ENCODE measurements at regions not wholly inside any gene's neighbourhood (a gene's known extent, or its start where the extent isn't known, plus 50 kb on each side); places are given as distances from the start of the nearest gene placed in this dataset.

DNA sequence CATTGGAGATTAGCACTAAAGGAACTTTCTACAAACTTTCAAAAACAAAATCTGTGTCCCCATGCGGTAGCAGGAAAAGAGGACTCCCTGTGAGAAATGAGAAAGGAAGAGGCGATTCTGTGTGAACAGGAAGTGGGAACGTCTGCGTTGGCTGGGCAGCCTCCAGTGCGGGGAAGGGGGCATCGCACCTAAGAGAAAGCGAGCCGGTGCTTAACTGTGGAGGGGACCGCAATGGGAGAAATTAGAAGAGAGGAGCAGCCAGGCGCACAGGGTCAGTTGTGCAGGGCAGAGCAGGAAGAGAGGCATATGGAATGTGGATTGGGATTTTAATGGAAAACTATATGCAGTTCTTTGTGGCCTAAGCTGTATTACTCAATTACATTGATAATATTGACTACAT lies 77.4 kb upstream of the DOCK9 start:
- FAIRE-seq (no peak), DNase-seq (ENCODE audit: insufficient read length, low spot score) (no peak)
- no peak for TF ChIP-seq CTCF (IDR thresholded peaks at IDR 0.05; ENCODE audit: insufficient read depth, missing control alignments)

DNA sequence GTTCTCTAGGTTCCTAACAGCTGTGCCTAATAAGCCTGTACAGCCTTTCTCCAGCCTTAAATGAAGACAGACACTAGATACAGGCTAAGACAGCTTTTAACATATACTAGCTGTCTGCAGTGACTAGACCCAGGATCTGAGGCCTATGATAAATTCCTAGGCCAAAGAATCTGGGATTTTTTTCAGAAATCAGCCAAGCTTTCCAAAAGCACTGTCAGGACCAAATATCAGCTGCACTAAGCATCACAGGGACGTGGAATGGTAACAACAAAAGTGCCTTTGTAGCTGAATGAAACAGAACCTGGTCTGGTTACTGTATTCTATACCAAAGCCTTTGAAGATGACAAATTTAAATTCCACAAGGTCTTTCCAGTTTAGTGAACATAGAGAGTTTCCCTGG lies 77.9 kb upstream of the DOCK9 start:
- no peak for TF ChIP-seq CTCF (IDR thresholded peaks at IDR 0.05; ENCODE audit: insufficient read depth, missing control alignments)

GRCh38 chr13:99056381-99057014 lies 78.6 kb upstream of the DOCK9 start:
- FAIRE-seq (no peak), DNase-seq (ENCODE audit: insufficient read length, low spot score) (no peak)
- TF ChIP-seq CTCF (IDR thresholded peaks at IDR 0.05; ENCODE audit: insufficient read depth, missing control alignments), result no peak

More for the DNA sequence above, 77.9 kb upstream of the DOCK9 start:
- FAIRE-seq, result no peak
- no peak for DNase-seq (ENCODE audit: insufficient read length, low spot score)

- TF ChIP-seq CTCF (IDR thresholded peaks at IDR 0.05; ENCODE audit: insufficient read depth, missing control alignments), result no peak
- DNase-seq (ENCODE audit: insufficient read length, low spot score), result no peak
- FAIRE-seq, result no peak
Observed at GRCh38 chr13:99057310-99057975, 79.6 kb upstream of the DOCK9 start.

DNA sequence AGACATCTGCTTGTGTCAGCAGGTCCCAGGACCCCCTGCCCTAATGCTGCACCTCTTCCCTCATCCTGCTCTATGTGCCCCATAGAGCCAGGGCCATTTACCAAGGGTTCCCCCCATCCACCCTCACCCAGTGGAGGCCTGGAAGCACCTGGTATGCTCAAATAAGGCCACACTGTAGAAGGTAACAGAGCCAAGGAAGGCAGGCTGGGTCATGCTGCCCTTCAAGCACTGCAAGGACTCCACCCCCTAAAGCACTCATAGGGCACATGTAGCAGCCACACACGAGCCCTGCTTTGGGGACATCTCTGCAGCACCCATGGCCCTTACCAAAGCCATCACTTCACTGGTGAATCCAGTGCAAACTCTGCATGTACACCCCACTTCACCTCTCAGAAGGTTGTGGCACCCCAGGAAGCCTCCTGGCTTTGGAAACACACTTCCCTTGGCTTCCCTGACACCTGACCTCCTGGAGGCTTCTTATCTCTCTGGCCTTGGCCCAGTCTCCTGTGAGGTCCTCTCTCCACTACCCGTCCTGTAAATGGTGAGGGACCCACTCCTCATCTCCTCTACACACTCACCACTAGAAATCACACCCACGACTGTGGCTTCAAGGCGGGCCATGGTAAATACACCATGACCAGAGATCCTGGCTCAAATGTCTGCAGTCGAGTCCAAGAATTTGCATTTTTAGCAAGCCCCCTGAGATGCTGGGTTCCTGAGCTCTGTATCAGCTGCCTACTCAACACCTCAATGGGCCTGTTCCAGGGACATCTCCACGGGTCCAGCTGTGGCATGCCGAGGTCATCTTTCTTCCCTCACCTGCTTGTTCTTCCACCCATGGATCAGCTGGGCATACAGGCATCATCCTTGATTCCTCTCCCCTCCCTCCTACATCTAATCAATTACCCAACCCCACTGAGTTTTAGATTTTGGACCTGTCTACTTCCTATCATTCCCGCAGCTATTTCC lies 80.9 kb upstream of the DOCK9 start:
- no peak for TF ChIP-seq CTCF (IDR thresholded peaks at IDR 0.05; ENCODE audit: insufficient read depth, missing control alignments)
- no peak for FAIRE-seq
- no peak for DNase-seq (ENCODE audit: insufficient read length, low spot score)

- DNase-seq (ENCODE audit: insufficient read length, low spot score) (no peak), FAIRE-seq (no peak)
- TF ChIP-seq CTCF (IDR thresholded peaks at IDR 0.05; ENCODE audit: insufficient read depth, missing control alignments), result no peak
Observed at GRCh38 chr13:99059498-99060075, 81.7 kb upstream of the DOCK9 start.
